NCI-H82 treated with DMSO at 0.1 percent for 48 hours (cell line): ENCODE measurements at regions not wholly inside any gene's neighbourhood (a gene's known extent, or its start where the extent isn't known, plus 50 kb on each side); places are given as distances from the start of the nearest gene placed in this dataset.
"Not testable (repeated sequence)": the region's sequence is repeated elsewhere in the genome, so short reads cannot be mapped to it uniquely, and the experiment has no call there.

Source experiments
- DNase-seq: peaks from one replicate; lab custom pipeline; 2025; ENCODE audit not compliant: unreplicated experiment; lab: John Stamatoyannopoulos, UW

GRCh38 chr15:87727073-87727472 is 529.5 kb downstream of the NTRK3 start:
- no peak for DNase-seq

GRCh38 chr15:87724330-87724729 is 532.2 kb downstream of the NTRK3 start:
- no peak for DNase-seq

DNA sequence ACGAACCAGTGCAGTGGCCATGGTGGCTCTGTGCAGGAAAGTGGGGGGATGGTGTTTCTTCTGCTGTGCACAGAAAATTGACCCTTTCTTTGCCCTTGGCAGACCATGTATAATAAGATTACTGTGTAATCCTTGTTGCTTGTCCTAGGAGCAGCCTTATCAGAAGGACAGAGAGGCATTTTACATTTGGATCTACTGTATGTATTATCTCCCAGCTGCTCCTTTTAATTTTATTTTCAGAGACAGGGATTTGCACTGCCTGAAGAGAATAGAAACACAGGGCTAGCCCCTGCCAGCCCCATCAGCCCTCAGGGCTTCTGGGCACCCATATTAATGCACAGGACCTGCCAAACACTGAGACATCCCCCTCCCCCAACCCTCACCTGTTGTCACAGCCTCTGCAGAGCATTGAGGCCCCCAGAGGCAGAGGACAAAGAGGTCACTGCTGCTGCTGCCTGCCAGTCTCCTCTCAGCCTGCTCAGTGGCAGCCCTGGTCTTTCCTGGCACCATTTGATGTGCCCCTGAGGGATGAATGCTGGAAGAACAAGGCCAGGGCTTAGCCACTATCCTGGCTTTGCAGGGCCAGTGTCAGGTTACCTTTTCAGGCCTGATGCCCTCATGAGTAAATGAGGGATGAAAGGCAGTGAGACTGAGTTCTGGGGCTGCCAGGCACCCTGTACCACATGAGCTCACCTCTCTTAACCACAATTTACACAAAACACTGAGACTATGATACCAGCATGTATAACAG is 533.4 kb downstream of the NTRK3 start:
- DNase-seq, result peak; percentile 2

DNA sequence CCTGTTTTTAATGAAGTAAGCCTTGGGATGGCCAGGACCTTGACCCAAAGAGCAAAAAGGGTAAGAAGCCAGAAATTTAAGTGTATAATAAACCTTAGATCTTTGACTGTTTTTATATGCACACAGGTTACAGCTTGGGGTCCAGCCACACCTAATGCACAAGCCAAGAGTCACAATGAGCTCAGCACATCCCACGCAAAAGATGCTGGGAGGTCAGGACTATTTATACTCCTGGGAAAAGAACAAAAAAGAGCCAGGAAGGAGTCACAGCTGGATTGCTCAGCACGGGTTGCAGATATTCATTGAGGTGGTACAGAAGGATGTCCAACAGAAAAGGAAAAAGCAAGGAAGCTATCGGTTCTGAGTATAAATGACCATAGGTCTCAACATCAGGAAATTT is 536.3 kb downstream of the NTRK3 start:
- no peak for DNase-seq

GRCh38 chr15:87716422-87716821 is 540.1 kb downstream of the NTRK3 start:
- no peak for DNase-seq

DNA sequence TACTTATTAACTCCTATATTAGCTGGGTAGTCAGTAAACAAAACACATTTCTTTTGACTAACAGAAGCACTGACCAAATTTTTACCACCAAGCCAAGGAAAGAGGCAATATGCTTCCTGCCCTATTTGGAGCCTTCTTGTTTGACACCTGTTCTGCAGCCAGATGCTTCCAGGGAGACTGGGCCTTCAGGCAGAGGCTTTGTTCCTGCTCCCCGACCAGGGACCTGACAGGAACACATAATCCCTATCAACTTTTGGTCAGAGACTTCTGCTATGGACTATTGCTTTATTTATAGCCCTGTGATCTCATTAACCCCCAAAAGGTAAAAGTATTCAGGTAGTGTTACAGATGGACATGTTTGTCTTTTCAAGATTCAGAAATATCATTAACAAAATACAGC is 541.3 kb downstream of the NTRK3 start:
- no peak for DNase-seq

- DNase-seq, result no peak
Measured at GRCh38 chr15:87713475-87713879, 543.1 kb downstream of the NTRK3 start.

DNA sequence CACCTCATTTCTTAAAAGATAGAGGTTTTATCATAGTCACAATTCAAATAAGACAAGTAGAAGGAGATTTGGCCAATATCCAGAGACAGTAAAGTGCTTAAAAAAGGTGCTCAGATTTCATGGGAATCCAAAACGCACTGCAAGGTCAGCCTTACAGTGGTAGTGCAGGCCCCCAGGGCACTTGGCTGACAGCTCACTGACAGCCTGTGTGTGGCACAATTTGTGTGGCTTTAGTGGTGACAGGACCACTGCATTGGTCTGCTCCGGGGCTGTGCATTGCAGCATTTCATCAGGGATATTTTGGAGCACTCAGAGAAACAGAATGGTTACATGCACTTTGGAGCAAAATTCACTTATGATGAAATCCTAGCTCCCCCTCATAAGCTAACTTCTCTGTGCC is 544.3 kb downstream of the NTRK3 start:
- DNase-seq, result no peak

DNA sequence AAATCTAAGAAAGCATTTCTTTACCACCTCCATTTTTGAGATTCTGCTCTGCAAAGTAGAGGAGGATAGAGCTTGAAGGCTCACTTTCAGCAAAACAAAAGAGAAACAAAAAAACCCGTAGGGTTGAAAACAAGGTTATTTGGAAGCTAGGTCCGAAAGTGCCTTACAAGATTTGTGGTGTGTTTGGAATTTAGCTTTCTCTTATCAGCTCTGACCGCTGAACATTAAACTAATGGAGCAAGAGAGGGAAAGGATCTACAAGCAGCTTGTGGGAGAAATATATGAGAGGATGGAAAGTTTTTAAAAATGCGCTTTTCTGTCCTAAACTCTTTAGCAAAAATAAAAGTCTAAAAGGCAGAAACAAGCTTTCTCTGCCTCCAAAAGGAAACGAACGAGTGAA is 545.5 kb downstream of the NTRK3 start:
- DNase-seq, result no peak

GRCh38 chr15:87710406-87710805 is 546.1 kb downstream of the NTRK3 start:
- DNase-seq, result no peak

- DNase-seq, result no peak
Measured at GRCh38 chr15:87707566-87708130, 548.9 kb downstream of the NTRK3 start.

GRCh38 chr15:87707071-87707470 is 549.5 kb downstream of the NTRK3 start:
- DNase-seq, result peak; percentile 40

DNA sequence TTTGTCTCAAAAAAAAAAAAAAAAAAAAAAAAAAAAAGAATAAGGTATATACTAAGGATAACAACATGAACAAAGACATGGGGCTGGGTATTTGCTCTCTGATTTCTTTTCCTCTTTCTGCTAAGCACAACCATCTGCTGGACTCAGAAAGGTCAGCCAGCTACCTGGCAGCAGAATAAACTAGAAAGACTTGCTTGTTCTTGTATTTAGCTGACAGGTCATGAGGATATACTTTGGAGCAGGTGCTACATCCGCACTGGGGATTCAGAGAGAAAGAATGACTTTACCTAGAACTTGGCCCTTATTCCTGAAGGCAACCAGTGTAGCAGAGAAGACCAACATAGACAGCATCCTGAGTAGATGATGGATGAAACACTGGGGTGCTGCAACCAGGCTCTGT is 550.5 kb downstream of the NTRK3 start:
- DNase-seq, result no peak

- no peak for DNase-seq
Measured at GRCh38 chr15:87704276-87704675, 552.3 kb downstream of the NTRK3 start.

- DNase-seq, result no peak
Measured at GRCh38 chr15:87703327-87704111, 553.0 kb downstream of the NTRK3 start.

GRCh38 chr15:87702270-87702669 is 554.3 kb downstream of the NTRK3 start:
- DNase-seq, result no peak

- DNase-seq, result not testable (repeated sequence)
Measured at GRCh38 chr15:87698467-87698866, 558.1 kb downstream of the NTRK3 start.

DNA sequence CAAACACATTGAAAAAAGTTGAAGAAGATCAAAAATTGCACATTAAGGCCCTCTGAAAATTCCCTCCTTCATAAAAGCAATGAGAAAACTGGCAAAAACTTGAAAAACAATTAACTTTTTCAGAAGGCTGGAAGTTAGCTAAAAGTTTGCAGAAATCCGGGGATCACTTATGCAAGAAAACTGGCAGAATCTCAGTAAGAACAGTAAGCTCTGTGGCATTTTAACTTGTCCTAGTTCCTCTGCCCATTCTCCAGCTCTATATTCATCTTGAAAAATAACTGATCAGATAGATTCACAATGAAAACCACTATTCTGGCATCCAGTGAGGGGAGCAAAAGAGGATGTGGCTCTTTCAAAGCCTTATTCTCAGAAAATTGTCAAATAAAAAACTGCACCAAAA is 566.8 kb downstream of the NTRK3 start:
- no peak for DNase-seq

GRCh38 chr15:87687523-87687870 is 569.0 kb downstream of the NTRK3 start:
- DNase-seq, result no peak

- DNase-seq, result no peak
Measured at GRCh38 chr15:87686841-87687522, 569.6 kb downstream of the NTRK3 start.

- DNase-seq, result no peak
Measured at GRCh38 chr15:87686339-87686738, 570.2 kb downstream of the NTRK3 start.

DNA sequence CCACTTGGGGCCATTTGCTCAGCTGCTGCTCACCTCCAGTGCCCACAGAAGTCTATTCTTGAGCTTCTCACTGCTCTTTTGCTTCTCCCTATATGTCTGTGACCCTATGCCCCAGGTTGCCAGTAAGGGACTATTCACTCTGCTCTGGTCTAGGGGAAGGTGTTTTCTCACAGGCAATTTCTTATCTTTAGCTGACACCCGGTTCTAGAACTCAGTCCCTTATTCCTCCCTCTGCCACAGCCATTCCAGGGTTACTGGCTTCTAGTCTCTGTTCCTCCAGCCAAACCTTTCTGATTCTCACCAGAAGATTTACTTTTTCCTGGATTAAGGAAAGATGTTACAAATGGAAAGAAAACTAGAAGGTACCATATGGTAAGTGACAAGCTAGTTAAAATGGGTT is 574.0 kb downstream of the NTRK3 start:
- DNase-seq, result no peak
